K562 (cell line): ENCODE measurements at regions not wholly inside any gene's neighbourhood (a gene's known extent, or its start where the extent isn't known, plus 50 kb on each side); places are given as distances from the start of the nearest gene placed in this dataset.

Source experiments
- ATAC-seq: fragments of 200-7000 bp; cut with Tn5 transposase; 3 replicates; pipeline ENCODE4 v1.9.1; 2020; ENCODE audit warnings: moderate library complexity
- BruUV-seq: library from RNA; stranded (reverse); fragments of 400-500 nt; replicated peaks from 2 replicates; lab custom pipeline; 2021; lab: Mats Ljungman, UMichigan
- CTCF ChIA-PET: fragments of 300-600 bp; formaldehyde crosslinking; extraction: SDS; loops from one replicate; lab custom pipeline; 2021; ENCODE audit warnings: low intra/inter-chr PET ratio; lab: Yijun Ruan, JAX
- POLR2A ChIA-PET: fragments of 300-600, 350-650 bp; sonication (Branson Sonifier 250); formaldehyde crosslinking; extraction: SDS; loops from one replicate; lab custom pipeline; 2021; ENCODE audit warnings: antibody characterized with exemption, inconsistent platforms; lab: Yijun Ruan, JAX
- DNase-seq, 4 experiments: peaks; one replicate each; pipeline versions ENCODE4 v3.0.0 to v3.0.0-alpha.2; 2011 to 2018; ENCODE audit warnings: low spot score in 3 of 4, mixed read lengths in 3 of 4; ENCODE audit errors: extremely low read depth in 1 of 4
- FAIRE-seq: peaks from 2 replicates; lab custom pipeline; 2011; peaks lifted over from hg19 to GRCh38; lab: Jason Lieb, UNC
- H2AFZ ChIP-seq: 2 replicates; pipeline ENCODE4 v1.6.0; 2011; ENCODE audit warnings: low read depth, low read length, control low read depth, inconsistent platforms
- H3K27ac ChIP-seq: fragments of 200-600 bp; 3 replicates; pipeline ENCODE4 v1.8.0; 2011; ENCODE audit warnings: low read depth, mild to moderate bottlenecking, control low read depth, inconsistent platforms, low read length, moderate library complexity, mixed read lengths; ENCODE audit errors: extremely low read depth
- H3K27me3 ChIP-seq, 2 experiments: fragments of 300-600 bp in 1 of 2; 2 replicates in 1 of 2; 3 replicates in 1 of 2; pipeline versions ENCODE4 v1.6.0 to v1.8.0; 2011; ENCODE audit warnings: inconsistent platforms in 2 of 2, low read length in 2 of 2, mild to moderate bottlenecking in 1 of 2, mixed read lengths in 1 of 2, moderate library complexity in 1 of 2; ENCODE audit not compliant: control insufficient read depth in 2 of 2, insufficient read depth in 2 of 2
- H3K36me3 ChIP-seq: fragments of 300-600 bp; 3 replicates; pipeline ENCODE4 v1.8.0; 2011; ENCODE audit warnings: mild to moderate bottlenecking, low read length, inconsistent platforms; ENCODE audit not compliant: control insufficient read depth, insufficient read depth
- H3K4me1 ChIP-seq, 2 experiments: fragments of 200-600 bp in 1 of 2; replicated peaks in 1 of 2; 2 replicates in 1 of 2; 3 replicates in 1 of 2; pipeline versions ENCODE4 v1.5.1 to v1.8.0; 2011; ENCODE audit warnings: inconsistent platforms in 2 of 2, low read length in 2 of 2, mild to moderate bottlenecking in 1 of 2, mixed read lengths in 1 of 2, moderate library complexity in 1 of 2; ENCODE audit not compliant: control insufficient read depth in 2 of 2, insufficient read depth in 2 of 2
- H3K4me2 ChIP-seq: 2 replicates; pipeline ENCODE4 v1.6.1; 2011; ENCODE audit warnings: low read length, control low read depth, inconsistent platforms, mixed read lengths; ENCODE audit not compliant: insufficient read depth
- H3K4me3 ChIP-seq: fragments of 200-600 bp; sonication (generic), shearing (Covaris generic); 2 replicates; pipeline ENCODE4 v1.5.1; 2016; ENCODE audit warnings: control low read depth, inconsistent platforms
- H3K79me2 ChIP-seq: fragments of 200-600 bp; 3 replicates; pipeline ENCODE4 v1.8.0; 2011; ENCODE audit warnings: low read length, inconsistent platforms; ENCODE audit not compliant: control insufficient read depth, insufficient read depth
- H3K9ac ChIP-seq, 2 experiments: 2 replicates each; pipeline versions ENCODE4 v1.6.0 to v1.6.1; 2011; ENCODE audit warnings: low read depth in 2 of 2, low read length in 2 of 2, control low read depth in 1 of 2, inconsistent platforms in 1 of 2, mild to moderate bottlenecking in 1 of 2, mixed read lengths in 1 of 2; ENCODE audit not compliant: insufficient read depth in 1 of 2
- H3K9me1 ChIP-seq: one replicate; pipeline ENCODE4 v1.6.0; 2011; ENCODE audit warnings: inconsistent platforms, mild to moderate bottlenecking, low read length, moderate library complexity; ENCODE audit not compliant: control insufficient read depth, insufficient read depth
- H3K9me3 ChIP-seq: replicated peaks from 2 replicates; pipeline ENCODE4 v1.5.1; 2011; ENCODE audit warnings: low read depth, low read length, inconsistent platforms; ENCODE audit not compliant: control insufficient read depth, insufficient read depth
- H4K20me1 ChIP-seq: replicated peaks from 2 replicates; pipeline ENCODE4 v1.6.1; 2011; ENCODE audit warnings: low read length, inconsistent platforms, mixed read lengths; ENCODE audit not compliant: control insufficient read depth, insufficient read depth
- MCM2 ChIP-seq: fragments of 450-650 bp; IDR thresholded peaks from 2 replicates; pipeline ENCODE4 v1.6.1; 2017; ENCODE audit warnings: low read depth, mild to moderate bottlenecking
- RB1 ChIP-seq: fragments of 450-650 bp; IDR thresholded peaks from 2 replicates; pipeline ENCODE4 v1.6.1; 2017; ENCODE audit warnings: low read depth, mild to moderate bottlenecking
- TEAD4 ChIP-seq, 2 experiments: sonication (generic) in 1 of 2; formaldehyde crosslinking in 1 of 2; IDR thresholded peaks; 2 replicates each; pipeline versions ENCODE4 v1.6.1 to v1.8.0; 2012 to 2022; ENCODE audit warnings: borderline replicate concordance in 1 of 2, inconsistent platforms in 1 of 2, low read length in 1 of 2, mild to moderate bottlenecking in 1 of 2, missing genetic modification reagents in 1 of 2
- ZEB2 ChIP-seq: fragments of 450-650 bp; IDR thresholded peaks from 2 replicates; pipeline ENCODE4 v1.6.1; 2016
- WGBS: fragments of 100-300 bp; shearing (Covaris generic); methylation state at CpG from one replicate; pipeline ENCODE4 v1.1.6; 2016; ENCODE audit warnings: low coverage, mixed read lengths; ENCODE audit not compliant: insufficient coverage; ENCODE audit errors: missing lambda C conversion rate; 5-methylcytosine and 5-hydroxymethylcytosine counted together
- in situ Hi-C: fragments of 300-500 bp; cut with MboI; formaldehyde crosslinking; loops from 4 replicates; pipeline ENCODE4 v1.15.0; 2018; ENCODE audit warnings: inconsistent platforms, mixed read lengths
- intact Hi-C: fragments of 100-400 bp; cut with micrococcal nuclease; formaldehyde crosslinking; loops from 2 replicates; pipeline ENCODE4 v1.14.2; 2022
- TF ChIP-seq, protein P1 (sequence below): sonication (generic); formaldehyde crosslinking; IDR thresholded peaks from 2 replicates; pipeline ENCODE4 v1.8.1; 2023; ENCODE audit warnings: mild to moderate bottlenecking, missing genetic modification reagents
- TF ChIP-seq, protein P2 (sequence below): conservative IDR thresholded peaks from 2 replicates; pipeline ENCODE4 v1.6.1; 2011; ENCODE audit warnings: low read depth, mild to moderate bottlenecking, low read length; ENCODE audit not compliant: control insufficient read depth

DNA sequence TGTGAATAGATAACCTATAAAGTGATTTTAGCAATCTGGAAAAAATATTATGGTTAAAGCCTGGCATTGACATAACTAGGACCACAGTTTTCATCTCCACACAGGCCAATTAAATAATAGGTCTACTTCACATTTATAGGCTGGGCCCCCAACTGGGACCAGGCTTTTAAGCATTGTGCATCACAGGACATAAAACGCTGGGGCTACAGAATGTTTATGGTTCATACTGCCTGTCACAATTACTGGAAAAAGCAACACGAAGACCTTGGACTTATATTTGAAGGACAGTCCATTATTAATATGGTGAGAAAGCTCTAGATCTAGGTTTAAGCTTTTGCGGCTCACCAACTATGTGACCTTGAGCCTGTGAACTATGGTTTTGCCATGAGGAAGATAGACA lies 94.2 kb downstream of the MFAP3L start:
- peaks cover 0 to 2% of the 10 kb centered on the region in 2 experiments; a peak in 2 of 5 replicates for H3K4me1 ChIP-seq
- no peaks in the 10 kb centered on the region for H4K20me1 ChIP-seq
- H3K79me2 ChIP-seq, result no peaks in the 10 kb centered on the region
- ChIA-PET CTCF (no interaction called here), POLR2A (no interaction called here)
- H3K27me3 ChIP-seq, result no peaks in the 10 kb centered on the region; a peak in 1 of 5 replicates
- in situ Hi-C loops, result no loop called here
- no peak overlapping the region for H3K4me2 ChIP-seq
- H3K9me1 ChIP-seq, result no peaks in the 10 kb centered on the region
- H3K36me3 ChIP-seq, result no peaks in the 10 kb centered on the region
- intact Hi-C loops, result no loop called here
- no TSS peak for BruUV-seq
- no peak for ATAC-seq
- no peaks in the 10 kb centered on the region for H3K9me3 ChIP-seq
- no peak overlapping the region for H3K4me3 ChIP-seq
- H2AFZ ChIP-seq, result no peak overlapping the region
- no peak for FAIRE-seq
- no peak for DNase-seq
- no peak for TF ChIP-seq RB1
- TF ChIP-seq, protein P1, sequence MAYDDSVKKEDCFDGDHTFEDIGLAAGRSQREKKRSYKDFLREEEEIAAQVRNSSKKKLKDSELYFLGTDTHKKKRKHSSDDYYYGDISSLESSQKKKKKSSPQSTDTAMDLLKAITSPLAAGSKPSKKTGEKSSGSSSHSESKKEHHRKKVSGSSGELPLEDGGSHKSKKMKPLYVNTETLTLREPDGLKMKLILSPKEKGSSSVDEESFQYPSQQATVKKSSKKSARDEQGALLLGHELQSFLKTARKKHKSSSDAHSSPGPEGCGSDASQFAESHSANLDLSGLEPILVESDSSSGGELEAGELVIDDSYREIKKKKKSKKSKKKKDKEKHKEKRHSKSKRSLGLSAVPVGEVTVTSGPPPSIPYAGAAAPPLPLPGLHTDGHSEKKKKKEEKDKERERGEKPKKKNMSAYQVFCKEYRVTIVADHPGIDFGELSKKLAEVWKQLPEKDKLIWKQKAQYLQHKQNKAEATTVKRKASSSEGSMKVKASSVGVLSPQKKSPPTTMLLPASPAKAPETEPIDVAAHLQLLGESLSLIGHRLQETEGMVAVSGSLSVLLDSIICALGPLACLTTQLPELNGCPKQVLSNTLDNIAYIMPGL, result no peak
- no peak for TF ChIP-seq TEAD4 (IDR thresholded peaks at IDR 0.05; ENCODE audit: low read length)
- TF ChIP-seq TEAD4 (CRISPR knock-in tag; IDR thresholded peaks at IDR 0.05; ENCODE audit: borderline replicate concordance), result no peak
- no peak for TF ChIP-seq MCM2
- TF ChIP-seq, protein P2, sequence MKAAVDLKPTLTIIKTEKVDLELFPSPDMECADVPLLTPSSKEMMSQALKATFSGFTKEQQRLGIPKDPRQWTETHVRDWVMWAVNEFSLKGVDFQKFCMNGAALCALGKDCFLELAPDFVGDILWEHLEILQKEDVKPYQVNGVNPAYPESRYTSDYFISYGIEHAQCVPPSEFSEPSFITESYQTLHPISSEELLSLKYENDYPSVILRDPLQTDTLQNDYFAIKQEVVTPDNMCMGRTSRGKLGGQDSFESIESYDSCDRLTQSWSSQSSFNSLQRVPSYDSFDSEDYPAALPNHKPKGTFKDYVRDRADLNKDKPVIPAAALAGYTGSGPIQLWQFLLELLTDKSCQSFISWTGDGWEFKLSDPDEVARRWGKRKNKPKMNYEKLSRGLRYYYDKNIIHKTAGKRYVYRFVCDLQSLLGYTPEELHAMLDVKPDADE, result no peak
- no peak for TF ChIP-seq ZEB2
- TF ChIP-seq, all 486 proteins: peak for 0
- no peak overlapping the region for H3K27ac ChIP-seq
- no peak overlapping the region for H3K9ac ChIP-seq
- WGBS, result 19% methylated on average over 3 of the region's 3 CpGs
